Liver (tissue), 8 donors: ENCODE measurements at regions not wholly inside any gene's neighbourhood (a gene's known extent, or its start where the extent isn't known, plus 50 kb on each side); places are given as distances from the start of the nearest gene placed in this dataset.

ENCODE experiments used
- DNase-seq: peaks from one replicate; pipeline ENCODE4 v3.0.0-alpha.2; 2017; ENCODE audit warnings: low spot score
- H3K27ac ChIP-seq, 2 donors: one replicate each; pipeline ENCODE4 v1.7.0; 2013; ENCODE audit warnings: inconsistent platforms in 2 of 2, low read length in 2 of 2, control low read depth in 1 of 2, low read depth in 1 of 2, mild to moderate bottlenecking in 1 of 2
- H3K27me3 ChIP-seq, 4 donors: one replicate each; pipeline versions ENCODE4 v1.6.1 to v1.7.0; 2013; ENCODE audit warnings: low read length in 3 of 4, inconsistent platforms in 1 of 4, mild to moderate bottlenecking in 1 of 4, moderate library complexity in 1 of 4; ENCODE audit not compliant: control insufficient read depth in 4 of 4, insufficient read depth in 4 of 4
- H3K36me3 ChIP-seq, 4 donors: one replicate each; pipeline versions ENCODE4 v1.6.1 to v1.7.0; 2013; ENCODE audit warnings: low read length in 3 of 4, mild to moderate bottlenecking in 3 of 4, low read depth in 1 of 4, moderate library complexity in 1 of 4; ENCODE audit not compliant: control insufficient read depth in 4 of 4, insufficient read depth in 3 of 4
- H3K4me1 ChIP-seq, 4 donors: one replicate each; pipeline versions ENCODE4 v1.6.1 to v1.7.0; 2013; ENCODE audit warnings: low read length in 3 of 4, mild to moderate bottlenecking in 3 of 4, moderate library complexity in 1 of 4; ENCODE audit not compliant: control insufficient read depth in 4 of 4, insufficient read depth in 4 of 4
- H3K4me3 ChIP-seq, 3 donors: one replicate each; pipeline versions ENCODE4 v1.6.1 to v1.7.0; 2013; ENCODE audit warnings: low read length in 3 of 3, control low read depth in 1 of 3, low read depth in 1 of 3, mild to moderate bottlenecking in 1 of 3
- H3K9ac ChIP-seq, 2 donors: one replicate each; pipeline ENCODE4 v1.7.0; 2013; ENCODE audit warnings: low read length in 2 of 2, mild to moderate bottlenecking in 2 of 2, moderate library complexity in 2 of 2, control low read depth in 1 of 2, low read depth in 1 of 2
- H3K9me3 ChIP-seq, 4 donors: one replicate each; pipeline versions ENCODE4 v1.6.1 to v1.7.0; 2013; ENCODE audit warnings: low read length in 3 of 4; ENCODE audit not compliant: control insufficient read depth in 4 of 4
- ATF3 ChIP-seq: IDR thresholded peaks from 2 replicates; pipeline ENCODE4 v1.6.1; 2016; ENCODE audit warnings: antibody characterized with exemption
- CTCF ChIP-seq: fragments of 150-350 bp; IDR thresholded peaks from 2 replicates; pipeline ENCODE4 v1.5.1; 2017; ENCODE audit warnings: improper control_type of control experiment, low read depth, low read length; ENCODE audit not compliant: missing input control
- EGR1 ChIP-seq, 2 donors: IDR thresholded peaks; 2 replicates each; pipeline ENCODE4 v1.6.1; 2016 to 2018; ENCODE audit warnings: antibody characterized with exemption in 2 of 2, low read depth in 2 of 2
- FOXA1 ChIP-seq: IDR thresholded peaks from 2 replicates; pipeline ENCODE4 v1.6.1; 2016; ENCODE audit warnings: antibody characterized with exemption
- FOXA2 ChIP-seq: IDR thresholded peaks from 2 replicates; pipeline ENCODE4 v1.6.1; 2016; ENCODE audit warnings: antibody characterized with exemption
- GABPA ChIP-seq, 2 donors: IDR thresholded peaks in 1 of 2; conservative IDR thresholded peaks in 1 of 2; 2 replicates each; pipeline ENCODE4 v1.6.1; 2016; ENCODE audit warnings: antibody characterized with exemption in 2 of 2, mild to moderate bottlenecking in 1 of 2, moderate library complexity in 1 of 2
- HNF4A ChIP-seq, 2 donors: conservative IDR thresholded peaks; 2 replicates each; pipeline ENCODE4 v1.6.1; 2016; ENCODE audit warnings: antibody characterized with exemption in 2 of 2, mild to moderate bottlenecking in 2 of 2
- HNF4G ChIP-seq: IDR thresholded peaks from 2 replicates; pipeline ENCODE4 v1.6.1; 2016; ENCODE audit warnings: antibody characterized with exemption
- JUND ChIP-seq, 2 donors: IDR thresholded peaks; 2 replicates each; pipeline ENCODE4 v1.6.1; 2016; ENCODE audit warnings: antibody characterized with exemption in 2 of 2
- MAX ChIP-seq: IDR thresholded peaks from 2 replicates; pipeline ENCODE4 v1.6.1; 2016; ENCODE audit warnings: antibody characterized with exemption
- NR2F2 ChIP-seq: IDR thresholded peaks from 2 replicates; pipeline ENCODE4 v1.6.1; 2016; ENCODE audit warnings: antibody characterized with exemption
- RAD21 ChIP-seq, 2 donors: IDR thresholded peaks; 2 replicates each; pipeline ENCODE4 v1.6.1; 2016; ENCODE audit warnings: antibody characterized with exemption in 2 of 2, mild to moderate bottlenecking in 2 of 2
- REST ChIP-seq: IDR thresholded peaks from 2 replicates; pipeline ENCODE4 v1.6.1; 2016; ENCODE audit warnings: antibody characterized with exemption, mild to moderate bottlenecking
- RXRA ChIP-seq, 2 donors: IDR thresholded peaks; 2 replicates each; pipeline ENCODE4 v1.6.1; 2017 to 2018; ENCODE audit warnings: antibody characterized with exemption in 2 of 2, mild to moderate bottlenecking in 1 of 2
- SP1 ChIP-seq: IDR thresholded peaks from 2 replicates; pipeline ENCODE4 v1.6.1; 2018; ENCODE audit warnings: antibody characterized with exemption, mild to moderate bottlenecking
- TAF1 ChIP-seq: conservative IDR thresholded peaks from 2 replicates; pipeline ENCODE4 v1.6.1; 2016; ENCODE audit warnings: antibody characterized with exemption, mild to moderate bottlenecking
- YY1 ChIP-seq: IDR thresholded peaks from 2 replicates; pipeline ENCODE4 v1.6.1; 2016; ENCODE audit warnings: antibody characterized with exemption, mild to moderate bottlenecking
- ZBTB33 ChIP-seq: IDR thresholded peaks from 2 replicates; pipeline ENCODE4 v1.6.1; 2016; ENCODE audit warnings: antibody characterized with exemption
- WGBS: extraction: QIAGEN DNeasy Blood & Tissue Kit; methylation state at CpG from one replicate; pipeline ENCODE4 v1.1.7; 2013; 5-methylcytosine and 5-hydroxymethylcytosine counted together
- donor health status: healthy.
- donor health status: healthy.
- donor health status: healthy.
- donor health status: healthy.
- donor health status: healthy.

- H3K36me3 ChIP-seq, result no peaks in the 10 kb centered on the region
- TF ChIP-seq TAF1 (no peak), GABPA (IDR thresholded peaks at IDR 0.05 in 1 of 2, conservative IDR thresholded peaks at IDR 0.05 in 1 of 2) (no peak), MAX (no peak), NR2F2 (no peak), RAD21 (IDR thresholded peaks at IDR 0.05) (no peak), HNF4A (conservative IDR thresholded peaks at IDR 0.05) (no peak), CTCF (no peak), REST (no peak), YY1 (no peak), ZBTB33 (no peak), FOXA2 (no peak), SP1 (no peak), FOXA1 (no peak)
- no peak overlapping the region for H3K4me3 ChIP-seq
- WGBS, result 81% methylated on average over 2 of the region's 2 CpGs
- H3K27ac ChIP-seq, result no peak overlapping the region
- H3K9me3 ChIP-seq, result no peaks in the 10 kb centered on the region
- H3K4me1 ChIP-seq, result no peaks in the 10 kb centered on the region
- peaks cover 0 to 2% (median 0%) of the 10 kb centered on the region in 4 donors for H3K27me3 ChIP-seq
- DNase-seq, result no peak
- no peak overlapping the region for H3K9ac ChIP-seq
Observed at GRCh38 chr5:86684222-86684621, 66.5 kb downstream of the COX7C start.

- H3K4me3 ChIP-seq, result no peak overlapping the region
- DNase-seq, result no peak
- WGBS, result 21% methylated on average over 1 of the region's 1 CpG
- H3K27ac ChIP-seq, result no peak overlapping the region
- no peaks in the 10 kb centered on the region for H3K9me3 ChIP-seq
- peaks cover 0 to 2% (median 0%) of the 10 kb centered on the region in 4 donors for H3K27me3 ChIP-seq
- H3K36me3 ChIP-seq, result no peaks in the 10 kb centered on the region
- no peaks in the 10 kb centered on the region for H3K4me1 ChIP-seq
- H3K9ac ChIP-seq, result no peak overlapping the region
- no peak for TF ChIP-seq HNF4G
- no peak for TF ChIP-seq FOXA2
- TF ChIP-seq GABPA (IDR thresholded peaks at IDR 0.05 in 1 of 2, conservative IDR thresholded peaks at IDR 0.05 in 1 of 2), result no peak
- no peak for TF ChIP-seq RAD21 (IDR thresholded peaks at IDR 0.05)
- no peak for TF ChIP-seq JUND (IDR thresholded peaks at IDR 0.05)
- TF ChIP-seq TAF1, result no peak
- no peak for TF ChIP-seq FOXA1
- no peak for TF ChIP-seq NR2F2
- no peak for TF ChIP-seq REST
- no peak for TF ChIP-seq SP1
- TF ChIP-seq ATF3, result no peak
- no peak for TF ChIP-seq HNF4A (conservative IDR thresholded peaks at IDR 0.05)
- TF ChIP-seq CTCF, result no peak
- TF ChIP-seq EGR1 (IDR thresholded peaks at IDR 0.05; ENCODE audit: low read depth in 2 of 2), result no peak
- no peak for TF ChIP-seq YY1
- TF ChIP-seq MAX, result no peak
- TF ChIP-seq RXRA (IDR thresholded peaks at IDR 0.05), result no peak
Observed at GRCh38 chr5:86686046-86686445, 68.3 kb downstream of the COX7C start.
